Keratinocyte (primary cell): ENCODE measurements at regions not wholly inside any gene's neighbourhood (a gene's known extent, or its start where the extent isn't known, plus 50 kb on each side); places are given as distances from the start of the nearest gene placed in this dataset.

Experiments
- DNase-seq: peaks from one replicate; pipeline ENCODE4 v3.0.0-alpha.2; 2011; ENCODE audit warnings: low read depth, missing footprints, low spot score
- FAIRE-seq: peaks from 2 replicates; lab custom pipeline; 2011; peaks lifted over from hg19 to GRCh38; lab: Jason Lieb, UNC
- H2AFZ ChIP-seq: 2 replicates; pipeline ENCODE4 v1.6.0; 2012; ENCODE audit warnings: low read length, control low read depth, inconsistent platforms; ENCODE audit not compliant: control insufficient read depth
- H3K27ac ChIP-seq: 2 replicates; pipeline ENCODE4 v1.5.1; 2011; ENCODE audit warnings: low read length; ENCODE audit not compliant: control insufficient read depth, insufficient read depth
- H3K27me3 ChIP-seq: 3 replicates; pipeline ENCODE4 v1.6.0; 2011; ENCODE audit warnings: low read length; ENCODE audit not compliant: control insufficient read depth, insufficient read depth; ENCODE audit errors: extremely low read depth
- H3K36me3 ChIP-seq, 2 experiments: 2 replicates in 1 of 2; 3 replicates in 1 of 2; pipeline ENCODE4 v1.5.1; 2011; ENCODE audit warnings: low read length in 2 of 2, mild to moderate bottlenecking in 1 of 2; ENCODE audit not compliant: control insufficient read depth in 2 of 2, insufficient read depth in 2 of 2; ENCODE audit errors: extremely low read depth in 1 of 2
- H3K4me1 ChIP-seq: 3 replicates; pipeline ENCODE4 v1.5.1; 2011; ENCODE audit warnings: low read length; ENCODE audit not compliant: control insufficient read depth, insufficient read depth; ENCODE audit errors: extremely low read depth
- H3K4me2 ChIP-seq: 3 replicates; pipeline ENCODE4 v1.6.0; 2011; ENCODE audit warnings: low read depth, low read length; ENCODE audit not compliant: control insufficient read depth, insufficient read depth; ENCODE audit errors: extremely low read depth
- H3K4me3 ChIP-seq, 3 experiments: fragments of 200-600 bp in 1 of 3; sonication (generic) in 1 of 3; 2 replicates in 2 of 3; 3 replicates in 1 of 3; pipeline ENCODE4 v1.5.1; 2011 to 2016; ENCODE audit warnings: low read length in 3 of 3, mild to moderate bottlenecking in 3 of 3, control low read depth in 2 of 3, inconsistent platforms in 1 of 3, low read depth in 1 of 3, mixed read lengths in 1 of 3, mixed run types in 1 of 3, moderate library complexity in 1 of 3; ENCODE audit not compliant: control insufficient read depth in 2 of 3, insufficient read depth in 2 of 3; ENCODE audit errors: extremely low read depth in 1 of 3
- H3K79me2 ChIP-seq: 2 replicates; pipeline ENCODE4 v1.6.0; 2012; ENCODE audit warnings: low read length; ENCODE audit not compliant: control insufficient read depth, insufficient read depth
- H3K9ac ChIP-seq: 3 replicates; pipeline ENCODE4 v1.6.0; 2011; ENCODE audit warnings: low read length; ENCODE audit not compliant: control insufficient read depth, insufficient read depth; ENCODE audit errors: extremely low read depth
- H3K9me1 ChIP-seq: 3 replicates; pipeline ENCODE4 v1.6.0; 2011; ENCODE audit warnings: low read length; ENCODE audit not compliant: control insufficient read depth, insufficient read depth; ENCODE audit errors: extremely low read depth
- H3K9me3 ChIP-seq: 2 replicates; pipeline ENCODE4 v1.5.1; 2012; ENCODE audit warnings: low read depth, low read length; ENCODE audit not compliant: control insufficient read depth
- H4K20me1 ChIP-seq: 3 replicates; pipeline ENCODE4 v1.6.0; 2011; ENCODE audit warnings: low read length; ENCODE audit not compliant: control insufficient read depth, insufficient read depth; ENCODE audit errors: extremely low read depth
- EZH2 ChIP-seq: IDR thresholded peaks from one replicate; pipeline ENCODE4 v1.6.1; 2012; ENCODE audit warnings: inconsistent platforms, mild to moderate bottlenecking, low read length, moderate library complexity
- dilution Hi-C: fragments of 300-500 bp; cut with MboI; formaldehyde crosslinking; loops from one replicate; pipeline ENCODE4 v1.7.0; 2020; ENCODE audit warnings: low sequenced_read_pairs; ENCODE audit not compliant: extremely low pct_ligation_motif_present
- TF ChIP-seq, protein P1 (sequence below), 3 experiments: IDR thresholded peaks in 1 of 3; conservative IDR thresholded peaks in 1 of 3; optimal IDR thresholded peaks in 1 of 3; 2 replicates in 2 of 3; 3 replicates in 1 of 3; pipeline versions ENCODE3 to v1.5.1; 2011; ENCODE audit warnings: low read length in 3 of 3, mild to moderate bottlenecking in 3 of 3, moderate library complexity in 2 of 3, control low read depth in 1 of 3, inconsistent platforms in 1 of 3; ENCODE audit not compliant: insufficient read depth in 2 of 3; ENCODE audit errors: extremely low read depth in 1 of 3

DNA sequence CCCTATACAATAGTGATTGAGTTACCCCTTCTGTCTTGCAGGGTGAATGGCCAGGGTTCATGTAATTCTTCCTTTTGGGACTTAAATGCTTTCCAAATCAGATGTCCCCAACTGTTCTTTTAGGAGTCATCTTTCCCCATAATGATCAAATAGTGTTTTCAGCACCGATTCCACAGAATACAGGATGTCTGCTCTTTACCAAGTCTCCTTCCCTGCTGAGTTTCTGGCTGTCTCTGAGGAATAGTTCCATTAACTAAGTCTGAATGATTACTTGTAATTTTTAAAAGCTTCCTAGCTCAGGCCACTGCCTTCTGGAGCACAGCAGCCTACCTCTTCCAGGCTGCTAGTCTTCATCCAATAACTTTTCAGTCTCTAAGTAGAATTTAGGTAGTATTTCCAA lies 630.7 kb upstream of the ZNF608 start:
- FAIRE-seq (no peak), DNase-seq (no peak)
- H3K27me3 ChIP-seq, result no peaks in the 10 kb centered on the region
- H3K9ac ChIP-seq, result no peak overlapping the region
- H3K79me2 ChIP-seq, result no peaks in the 10 kb centered on the region
- H3K36me3 ChIP-seq, result no peaks in the 10 kb centered on the region
- H3K4me1 ChIP-seq, result peaks cover 6% of the 10 kb centered on the region
- no peak overlapping the region for H3K4me2 ChIP-seq
- H3K9me1 ChIP-seq, result no peaks in the 10 kb centered on the region
- no peaks in the 10 kb centered on the region for H3K9me3 ChIP-seq
- no peak overlapping the region for H3K27ac ChIP-seq
- no peaks in the 10 kb centered on the region for H4K20me1 ChIP-seq
- dilution Hi-C loops, result no loop called here
- TF ChIP-seq, protein P1, sequence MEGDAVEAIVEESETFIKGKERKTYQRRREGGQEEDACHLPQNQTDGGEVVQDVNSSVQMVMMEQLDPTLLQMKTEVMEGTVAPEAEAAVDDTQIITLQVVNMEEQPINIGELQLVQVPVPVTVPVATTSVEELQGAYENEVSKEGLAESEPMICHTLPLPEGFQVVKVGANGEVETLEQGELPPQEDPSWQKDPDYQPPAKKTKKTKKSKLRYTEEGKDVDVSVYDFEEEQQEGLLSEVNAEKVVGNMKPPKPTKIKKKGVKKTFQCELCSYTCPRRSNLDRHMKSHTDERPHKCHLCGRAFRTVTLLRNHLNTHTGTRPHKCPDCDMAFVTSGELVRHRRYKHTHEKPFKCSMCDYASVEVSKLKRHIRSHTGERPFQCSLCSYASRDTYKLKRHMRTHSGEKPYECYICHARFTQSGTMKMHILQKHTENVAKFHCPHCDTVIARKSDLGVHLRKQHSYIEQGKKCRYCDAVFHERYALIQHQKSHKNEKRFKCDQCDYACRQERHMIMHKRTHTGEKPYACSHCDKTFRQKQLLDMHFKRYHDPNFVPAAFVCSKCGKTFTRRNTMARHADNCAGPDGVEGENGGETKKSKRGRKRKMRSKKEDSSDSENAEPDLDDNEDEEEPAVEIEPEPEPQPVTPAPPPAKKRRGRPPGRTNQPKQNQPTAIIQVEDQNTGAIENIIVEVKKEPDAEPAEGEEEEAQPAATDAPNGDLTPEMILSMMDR (optimal IDR thresholded peaks at IDR 0.05 in 1 of 3, IDR thresholded peaks at IDR 0.05 in 1 of 3, conservative IDR thresholded peaks at IDR 0.05 in 1 of 3; ENCODE audit: extremely low read depth in 1 of 3, insufficient read depth in 2 of 3, low read length in 3 of 3), result no peak
- no peak for TF ChIP-seq EZH2
- no peak overlapping the region for H3K4me3 ChIP-seq
- no peak overlapping the region for H2AFZ ChIP-seq

DNA sequence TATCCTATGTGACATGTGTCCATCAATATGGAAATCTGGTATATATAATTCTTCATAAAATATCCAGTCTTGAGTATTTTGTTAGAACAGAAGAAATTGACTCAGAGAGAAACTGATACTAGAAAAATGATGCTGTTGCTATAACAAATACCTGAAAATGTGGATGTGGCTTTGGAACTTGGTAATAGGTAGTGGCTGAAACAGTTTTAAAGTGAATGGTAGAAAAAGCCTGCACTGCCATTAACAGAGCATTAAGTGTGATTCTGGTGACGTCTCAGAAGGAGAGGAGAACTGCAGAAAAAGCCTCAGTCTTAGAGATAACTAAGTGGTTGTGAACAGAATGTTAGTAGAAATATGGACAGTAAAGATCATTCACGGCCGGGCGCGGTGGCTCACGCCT lies 634.9 kb upstream of the ZNF608 start:
- no peaks in the 10 kb centered on the region for H3K4me1 ChIP-seq
- H4K20me1 ChIP-seq, result no peaks in the 10 kb centered on the region
- no peak overlapping the region for H2AFZ ChIP-seq
- H3K79me2 ChIP-seq, result no peaks in the 10 kb centered on the region
- H3K9ac ChIP-seq, result no peak overlapping the region
- H3K9me3 ChIP-seq, result no peaks in the 10 kb centered on the region
- H3K27me3 ChIP-seq, result no peaks in the 10 kb centered on the region
- H3K27ac ChIP-seq, result no peak overlapping the region
- no peak for DNase-seq
- TF ChIP-seq EZH2, result no peak
- TF ChIP-seq, protein P1 (optimal IDR thresholded peaks at IDR 0.05 in 1 of 3, IDR thresholded peaks at IDR 0.05 in 1 of 3, conservative IDR thresholded peaks at IDR 0.05 in 1 of 3; ENCODE audit: extremely low read depth in 1 of 3, insufficient read depth in 2 of 3, low read length in 3 of 3), result no peak
- no peak overlapping the region for H3K4me3 ChIP-seq
- no peak for FAIRE-seq
- H3K9me1 ChIP-seq, result no peaks in the 10 kb centered on the region
- H3K36me3 ChIP-seq, result no peaks in the 10 kb centered on the region
- dilution Hi-C loops, result no loop called here
- H3K4me2 ChIP-seq, result no peak overlapping the region
